OCI-LY1 (cell line): ENCODE measurements at regions not wholly inside any gene's neighbourhood (a gene's known extent, or its start where the extent isn't known, plus 50 kb on each side); places are given as distances from the start of the nearest gene placed in this dataset.

ENCODE experiments used
- CTCF ChIP-seq: fragments of 200-600 bp; sonication (generic), shearing (Covaris generic); IDR thresholded peaks from 2 replicates; pipeline ENCODE4 v1.5.1; 2017; ENCODE audit warnings: mild to moderate bottlenecking, antibody characterized with exemption, low read length, moderate library complexity, mixed read lengths
- EZH2 ChIP-seq: fragments of 200-600 bp; sonication (generic), shearing (Covaris generic); IDR thresholded peaks from 2 replicates; pipeline ENCODE4 v1.8.0; 2017; ENCODE audit warnings: borderline replicate concordance, mixed run types, mild to moderate bottlenecking, antibody characterized with exemption, low read length, moderate library complexity, mixed read lengths

GRCh38 chr13:56393549-56393948 is 747.2 kb upstream of the PRR20A start:
- TF ChIP-seq CTCF (no peak), EZH2 (no peak)
